HPDE6-E6E7 (cell line): ENCODE measurements at regions not wholly inside any gene's neighbourhood (a gene's known extent, or its start where the extent isn't known, plus 50 kb on each side); places are given as distances from the start of the nearest gene placed in this dataset.
"Not testable (repeated sequence)": the region's sequence is repeated elsewhere in the genome, so short reads cannot be mapped to it uniquely, and the experiment has no call there.

Source experiments
- DNase-seq: peaks from one replicate; pipeline ENCODE4 v3.0.0; 2011; ENCODE audit warnings: missing footprints; ENCODE audit errors: extremely low spot score

DNA sequence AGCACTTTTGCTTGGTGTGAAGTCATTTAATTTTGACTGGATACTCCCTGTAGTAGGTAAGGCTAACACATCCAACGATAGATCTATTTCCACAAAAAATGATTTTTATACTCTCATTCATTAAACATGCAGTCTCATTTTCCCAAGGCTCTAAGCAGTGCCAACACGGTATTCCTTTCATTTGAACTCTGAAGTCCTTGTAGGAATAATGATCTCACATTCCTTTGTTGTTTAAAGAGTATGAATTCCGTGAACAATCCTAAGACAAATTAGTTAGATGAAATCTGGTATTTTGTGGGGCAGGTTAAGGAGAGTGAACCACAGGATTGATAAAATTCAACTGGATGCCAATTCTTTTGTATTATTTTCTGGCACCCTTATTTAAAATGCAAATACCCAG is 66.6 kb downstream of the LACC1 start:
- no peak for DNase-seq

DNA sequence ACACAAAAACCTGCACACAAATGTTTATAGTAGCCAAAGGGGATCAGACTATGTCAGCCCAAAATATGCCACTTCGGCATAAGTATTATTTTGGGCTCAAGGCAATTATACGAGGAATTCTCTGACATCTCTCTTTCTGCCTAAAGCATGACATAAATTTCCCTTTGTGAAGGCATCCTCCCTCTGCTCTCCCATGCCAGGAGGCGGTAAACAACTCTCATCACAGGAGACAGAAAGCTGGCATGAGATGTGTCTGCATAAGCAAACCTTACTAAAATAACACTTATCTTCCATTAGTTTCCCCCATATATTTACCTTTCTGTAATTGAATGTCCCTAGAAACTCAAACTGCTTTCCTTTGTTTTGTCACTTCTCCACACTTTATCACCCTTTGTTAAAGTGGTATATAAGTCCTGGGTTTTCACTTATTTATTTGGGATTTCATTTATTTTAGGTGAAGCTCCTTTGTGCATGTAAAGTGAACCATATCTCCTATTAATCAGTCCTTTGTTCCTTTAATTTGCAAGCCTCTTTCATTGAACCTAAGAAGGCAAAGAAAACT is 68.3 kb downstream of the LACC1 start:
- DNase-seq = no peak

DNA sequence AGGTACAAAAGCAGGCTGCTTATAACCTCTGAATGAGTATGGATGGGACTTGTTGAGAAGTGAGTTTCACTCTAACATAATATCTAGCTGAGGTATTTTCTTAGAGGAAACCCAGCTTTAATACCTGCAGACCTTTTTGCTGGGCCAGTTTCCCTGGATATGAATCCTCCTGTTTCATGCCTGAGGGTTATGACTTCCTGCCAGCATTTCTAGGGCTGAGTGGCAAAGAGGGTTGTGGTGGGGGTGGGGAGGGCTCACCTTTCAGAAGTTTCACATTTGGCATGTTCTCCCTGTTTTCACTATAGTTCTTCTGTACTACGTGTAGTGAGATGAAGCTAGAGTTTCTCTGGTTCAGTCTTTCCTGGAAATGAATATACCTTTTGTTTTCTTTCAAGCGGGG is 73.7 kb downstream of the LACC1 start:
- DNase-seq = no peak

DNA sequence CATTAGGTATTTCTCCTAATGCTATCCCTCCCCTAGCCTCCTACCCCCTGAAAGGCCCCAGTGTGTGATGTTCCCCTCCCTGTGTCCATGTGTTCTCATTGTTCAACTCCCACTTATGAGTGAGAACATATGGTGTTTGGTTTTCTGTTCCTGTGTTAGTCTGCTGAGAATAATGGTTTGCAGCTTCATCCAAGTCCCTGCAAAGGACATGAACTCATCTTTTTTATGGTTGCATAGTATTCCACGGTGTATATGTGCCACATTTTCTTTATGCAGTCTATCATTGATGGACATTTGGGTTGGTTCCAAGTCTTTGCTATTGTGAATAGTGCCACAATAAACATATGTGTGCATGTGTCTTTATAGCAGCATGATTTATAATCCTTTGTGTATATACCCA is 77.3 kb downstream of the LACC1 start:
- not testable (repeated sequence) for DNase-seq

DNA sequence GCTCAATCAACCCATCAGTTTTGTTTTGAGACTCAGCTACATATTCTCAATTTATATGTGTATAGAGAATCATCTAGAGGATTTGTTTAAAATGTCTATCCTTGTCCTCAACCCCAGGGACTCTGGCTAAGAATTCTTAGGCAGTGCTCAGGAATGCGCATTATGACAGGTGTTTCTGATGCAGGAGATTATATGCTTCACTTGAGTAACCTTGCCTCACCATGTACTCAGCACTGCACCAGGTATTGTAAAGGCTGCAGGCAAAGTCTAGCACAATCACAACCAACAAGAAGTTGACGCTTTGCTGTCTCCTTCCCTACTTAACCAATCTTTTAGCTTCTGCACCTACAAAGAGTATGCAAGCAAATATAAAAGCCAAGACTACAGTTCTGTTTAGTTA is 79.6 kb downstream of the LACC1 start:
- no peak for DNase-seq

DNA sequence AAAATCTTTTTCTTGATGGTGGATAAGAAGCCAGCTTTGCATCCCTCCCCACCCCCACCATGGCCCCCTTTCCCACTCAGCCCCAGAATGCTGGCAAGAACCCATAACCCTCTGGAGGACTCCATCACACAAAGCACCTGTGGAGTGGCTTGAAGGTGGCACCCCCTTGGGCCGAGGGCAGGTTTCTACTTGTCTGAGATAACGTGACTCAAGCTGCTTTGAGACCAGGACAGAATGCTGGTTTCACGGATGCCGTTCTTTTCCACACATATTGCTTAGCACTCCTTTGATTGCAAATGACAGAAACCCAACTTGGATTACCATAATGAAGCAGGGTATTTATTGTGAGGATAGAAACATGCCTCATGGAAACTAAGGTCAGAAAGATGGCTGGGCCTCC is 82.2 kb downstream of the LACC1 start:
- DNase-seq = no peak

DNA sequence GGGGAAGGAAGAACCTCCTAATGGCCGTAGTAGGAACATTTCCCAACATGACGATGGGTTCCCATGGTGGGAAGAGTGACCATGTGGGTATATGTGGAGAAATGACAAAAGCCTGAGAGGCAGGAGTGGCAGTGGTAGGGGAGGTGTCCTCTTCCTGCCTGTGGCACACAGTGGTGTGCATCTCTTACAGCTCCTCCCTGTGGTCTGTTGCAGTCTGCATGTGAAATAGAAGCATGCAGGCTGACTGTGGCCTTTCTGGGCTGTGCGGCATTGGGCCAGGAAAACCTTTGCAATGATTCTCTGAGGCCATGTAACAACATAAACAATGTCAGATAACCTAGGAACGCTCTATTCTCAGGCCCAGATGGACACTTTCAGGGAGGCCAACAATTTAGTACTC is 84.0 kb downstream of the LACC1 start:
- DNase-seq = no peak

DNA sequence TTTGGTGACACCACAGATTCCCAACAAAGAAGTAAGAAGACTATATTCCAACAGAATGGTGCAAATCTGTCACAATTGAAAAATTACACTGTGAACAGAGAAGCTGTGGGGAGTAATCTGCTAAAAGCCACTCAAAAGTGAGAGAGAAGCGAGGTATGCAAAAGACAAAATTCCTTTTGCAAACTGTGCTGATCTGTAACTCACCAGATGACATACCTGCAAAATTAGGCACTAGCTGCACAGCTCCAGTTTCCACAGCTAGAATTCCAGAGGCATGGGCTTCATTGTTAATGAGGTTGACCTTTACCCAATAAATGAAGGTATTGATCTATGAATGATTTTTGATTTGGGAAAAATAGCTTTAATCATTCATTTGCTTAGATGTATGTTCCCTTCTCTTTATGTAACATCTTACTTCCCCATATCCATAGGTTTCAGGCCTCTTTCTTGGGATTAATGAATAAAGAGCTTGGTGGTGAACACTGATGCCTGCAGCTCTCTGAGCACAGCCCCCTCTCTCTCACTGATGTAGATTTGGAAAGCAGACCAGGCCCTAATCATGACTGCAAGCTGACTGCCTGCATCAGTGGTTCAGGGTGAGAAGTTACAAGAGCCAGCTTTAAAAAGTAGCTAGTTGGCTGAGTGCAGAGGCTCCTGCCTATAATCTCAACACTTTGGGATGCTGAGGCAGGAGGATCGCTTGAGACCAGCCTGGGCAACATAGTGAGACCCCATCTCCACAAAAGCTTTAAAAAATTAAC is 85.2 kb downstream of the LACC1 start:
- no peak for DNase-seq

DNA sequence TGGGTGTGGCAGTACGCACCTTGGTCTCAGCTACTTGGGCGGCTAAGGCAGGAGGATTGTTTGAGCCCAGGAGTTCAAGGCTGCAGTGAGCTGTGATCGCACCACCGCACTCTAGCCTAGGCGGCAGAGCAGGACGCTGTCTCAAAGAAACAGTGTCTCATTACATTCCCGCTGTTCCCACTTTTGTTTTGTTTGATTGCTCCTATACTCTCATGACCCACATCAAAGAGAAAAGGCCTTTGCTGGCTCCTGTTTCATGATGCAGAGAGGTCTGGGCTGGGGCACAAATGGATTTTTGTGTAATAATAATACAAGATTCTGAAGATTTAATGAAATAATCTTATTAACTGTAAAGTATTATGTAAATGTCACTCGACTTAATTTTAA is 85.7 kb downstream of the LACC1 start:
- no peak for DNase-seq

DNA sequence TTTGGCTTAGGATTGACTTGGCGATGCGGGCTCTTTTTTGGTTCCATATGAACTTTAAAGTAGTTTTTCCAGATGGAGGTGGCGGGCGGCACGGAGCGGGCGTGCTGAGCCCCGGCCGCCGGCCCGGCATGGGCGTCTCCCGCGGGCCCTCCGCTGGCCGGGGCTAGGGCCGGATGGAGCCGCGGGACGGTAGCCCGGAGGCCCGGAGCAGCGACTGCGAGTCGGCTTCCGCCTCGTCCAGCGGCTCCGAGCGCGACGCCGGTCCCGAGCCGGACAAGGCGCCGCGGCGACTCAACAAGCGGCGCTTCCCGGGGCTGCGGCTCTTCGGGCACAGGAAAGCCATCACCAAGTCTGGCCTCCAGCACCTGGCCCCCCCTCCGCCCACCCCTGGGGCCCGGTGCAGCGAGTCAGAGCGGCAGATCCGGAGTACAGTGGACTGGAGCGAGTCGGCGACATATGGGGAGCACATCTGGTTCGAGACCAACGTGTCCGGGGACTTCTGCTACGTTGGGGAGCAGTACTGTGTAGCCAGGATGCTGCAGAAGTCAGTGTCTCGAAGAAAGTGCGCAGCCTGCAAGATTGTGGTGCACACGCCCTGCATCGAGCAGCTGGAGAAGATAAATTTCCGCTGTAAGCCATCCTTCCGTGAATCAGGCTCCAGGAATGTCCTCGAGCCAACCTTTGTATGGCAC is 88.7 kb downstream of the LACC1 start:
- DNase-seq = not testable (repeated sequence)

DNA sequence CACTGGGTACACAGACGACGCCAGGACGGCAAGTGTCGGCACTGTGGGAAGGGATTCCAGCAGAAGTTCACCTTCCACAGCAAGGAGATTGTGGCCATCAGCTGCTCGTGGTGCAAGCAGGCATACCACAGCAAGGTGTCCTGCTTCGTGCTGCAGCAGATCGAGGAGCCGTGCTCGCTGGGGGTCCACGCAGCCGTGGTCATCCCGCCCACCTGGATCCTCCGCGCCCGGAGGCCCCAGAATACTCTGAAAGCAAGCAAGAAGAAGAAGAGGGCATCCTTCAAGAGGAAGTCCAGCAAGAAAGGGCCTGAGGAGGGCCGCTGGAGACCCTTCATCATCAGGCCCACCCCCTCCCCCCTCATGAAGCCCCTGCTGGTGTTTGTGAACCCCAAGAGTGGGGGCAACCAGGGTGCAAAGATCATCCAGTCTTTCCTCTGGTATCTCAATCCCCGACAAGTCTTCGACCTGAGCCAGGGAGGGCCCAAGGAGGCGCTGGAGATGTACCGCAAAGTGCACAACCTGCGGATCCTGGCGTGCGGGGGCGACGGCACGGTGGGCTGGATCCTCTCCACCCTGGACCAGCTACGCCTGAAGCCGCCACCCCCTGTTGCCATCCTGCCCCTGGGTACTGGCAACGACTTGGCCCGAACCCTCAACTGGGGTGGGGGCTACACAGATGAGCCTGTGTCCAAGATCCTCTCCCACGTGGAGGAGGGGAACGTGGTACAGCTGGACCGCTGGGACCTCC is 89.4 kb downstream of the LACC1 start:
- DNase-seq = not testable (repeated sequence)

DNA sequence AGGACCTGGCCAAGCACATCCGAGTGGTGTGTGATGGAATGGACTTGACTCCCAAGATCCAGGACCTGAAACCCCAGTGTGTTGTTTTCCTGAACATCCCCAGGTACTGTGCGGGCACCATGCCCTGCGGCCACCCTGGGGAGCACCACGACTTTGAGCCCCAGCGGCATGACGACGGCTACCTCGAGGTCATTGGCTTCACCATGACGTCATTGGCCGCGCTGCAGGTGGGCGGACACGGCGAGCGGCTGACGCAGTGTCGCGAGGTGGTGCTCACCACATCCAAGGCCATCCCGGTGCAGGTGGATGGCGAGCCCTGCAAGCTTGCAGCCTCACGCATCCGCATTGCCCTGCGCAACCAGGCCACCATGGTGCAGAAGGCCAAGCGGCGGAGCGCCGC is 90.2 kb downstream of the LACC1 start:
- not testable (repeated sequence) for DNase-seq

DNA sequence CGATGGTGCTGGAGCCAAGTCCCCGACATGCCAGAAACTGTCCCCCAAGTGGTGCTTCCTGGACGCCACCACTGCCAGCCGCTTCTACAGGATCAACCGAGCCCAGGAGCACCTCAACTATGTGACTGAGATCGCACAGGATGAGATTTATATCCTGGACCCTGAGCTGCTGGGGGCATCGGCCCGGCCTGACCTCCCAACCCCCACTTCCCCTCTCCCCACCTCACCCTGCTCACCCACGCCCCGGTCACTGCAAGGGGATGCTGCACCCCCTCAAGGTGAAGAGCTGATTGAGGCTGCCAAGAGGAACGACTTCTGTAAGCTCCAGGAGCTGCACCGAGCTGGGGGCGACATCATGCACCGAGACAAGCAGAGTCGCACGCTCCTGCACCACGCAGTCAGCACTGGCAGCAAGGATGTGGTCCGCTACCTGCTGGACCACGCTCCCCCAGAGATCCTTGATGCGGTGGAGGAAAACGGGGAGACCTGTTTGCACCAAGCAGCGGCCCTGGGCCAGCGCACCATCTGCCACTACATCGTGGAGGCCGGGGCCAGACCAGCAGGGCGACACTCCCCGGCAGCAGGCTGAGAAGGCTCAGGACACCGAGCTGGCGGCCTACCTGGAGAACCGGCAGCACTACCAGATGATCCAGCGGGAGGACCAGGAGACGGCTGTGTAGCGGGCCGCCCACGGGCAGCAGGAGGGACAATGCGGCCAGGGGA is 91.0 kb downstream of the LACC1 start:
- DNase-seq = not testable (repeated sequence)

DNA sequence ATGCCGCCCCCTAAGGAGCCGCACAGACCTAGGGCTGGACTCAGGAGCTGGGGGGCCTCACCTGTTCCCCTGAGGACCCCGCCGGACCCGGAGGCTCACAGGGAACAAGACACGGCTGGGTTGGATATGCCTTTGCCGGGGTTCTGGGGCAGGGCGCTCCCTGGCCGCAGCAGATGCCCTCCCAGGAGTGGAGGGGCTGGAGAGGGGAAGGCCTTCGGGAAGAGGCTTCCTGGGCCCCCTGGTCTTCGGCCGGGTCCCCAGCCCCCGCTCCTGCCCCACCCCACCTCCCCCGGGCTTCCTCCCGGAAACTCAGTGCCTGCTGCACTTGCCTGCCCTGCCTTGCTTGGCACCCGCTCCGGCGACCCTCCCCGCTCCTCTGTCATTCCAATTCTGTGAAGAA is 91.6 kb downstream of the LACC1 start:
- DNase-seq = not testable (repeated sequence)

DNA sequence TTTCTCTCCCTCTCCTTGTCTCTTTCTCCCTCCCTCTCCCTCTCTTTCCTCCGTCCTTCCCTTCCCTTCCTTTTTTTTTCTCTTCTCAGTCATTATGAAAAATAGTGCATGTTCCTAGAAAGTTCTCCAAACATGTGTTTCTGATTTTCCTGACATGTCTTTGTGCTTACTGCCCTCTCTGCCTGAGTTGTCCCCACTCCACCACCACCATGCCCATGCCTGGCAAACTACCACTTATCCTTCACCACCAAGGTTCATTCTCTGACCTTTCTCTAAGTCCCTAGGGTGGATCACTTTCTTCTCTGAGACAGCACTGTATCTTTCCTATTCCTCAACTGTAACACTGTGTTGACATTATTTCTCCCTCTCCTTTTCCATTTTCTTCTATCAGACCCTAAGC is 98.2 kb downstream of the LACC1 start:
- DNase-seq = no peak

DNA sequence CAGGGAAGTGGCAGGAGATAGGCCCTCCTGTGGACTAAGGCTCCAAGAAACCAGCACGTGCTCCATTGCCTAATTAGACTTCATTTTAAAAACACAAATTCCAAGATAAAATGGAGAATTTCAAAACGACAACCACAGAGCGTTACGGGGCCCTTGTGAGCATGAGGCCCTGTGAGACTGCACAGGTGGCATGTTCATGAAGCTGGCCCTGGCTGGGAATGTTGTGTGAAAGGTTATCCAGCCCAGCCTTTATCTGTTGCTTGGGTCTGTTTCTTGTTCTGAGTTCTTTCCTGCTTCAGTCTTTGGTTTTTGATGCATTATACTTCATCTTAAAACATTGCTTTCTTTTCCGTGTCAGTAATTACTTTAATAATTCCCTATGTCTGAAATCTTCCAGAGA is 99.0 kb downstream of the LACC1 start:
- no peak for DNase-seq

DNA sequence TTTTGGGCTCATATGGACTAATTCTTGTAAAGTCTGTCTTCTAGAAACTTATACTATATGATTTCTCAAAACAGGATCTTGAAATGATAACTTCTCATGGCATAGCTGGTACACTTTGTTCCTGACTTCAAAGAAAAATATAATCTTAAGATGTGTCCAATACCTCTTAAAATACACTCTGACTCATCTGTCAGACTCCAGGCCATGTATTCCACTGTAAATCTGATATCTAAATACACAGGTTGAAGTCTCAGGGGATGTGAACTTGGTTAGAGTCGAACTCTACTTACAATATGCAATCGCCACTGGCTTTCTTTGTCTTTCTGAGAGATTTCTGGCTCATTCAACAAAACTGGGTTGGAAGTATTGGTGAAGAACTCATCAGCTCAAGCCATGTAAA is 99.8 kb downstream of the LACC1 start:
- DNase-seq = no peak

DNA sequence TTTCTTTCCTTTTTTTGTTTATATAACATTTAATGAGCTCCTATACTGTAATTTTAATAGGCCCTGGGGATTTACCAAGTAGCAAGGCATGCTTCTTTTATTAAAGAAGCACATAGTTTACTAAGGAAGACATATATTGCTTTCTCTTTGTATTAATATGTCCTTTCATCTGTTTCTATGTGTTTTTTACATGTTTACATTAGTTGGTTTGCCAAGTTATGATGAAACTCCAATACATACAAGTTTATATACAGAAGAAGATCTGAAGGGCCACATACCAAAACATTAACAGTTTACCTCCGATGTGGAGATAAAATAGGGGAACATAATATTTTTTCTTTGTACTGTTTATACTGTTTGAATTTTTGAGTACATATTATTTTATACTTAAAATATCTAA is 100.9 kb downstream of the LACC1 start:
- DNase-seq = no peak

DNA sequence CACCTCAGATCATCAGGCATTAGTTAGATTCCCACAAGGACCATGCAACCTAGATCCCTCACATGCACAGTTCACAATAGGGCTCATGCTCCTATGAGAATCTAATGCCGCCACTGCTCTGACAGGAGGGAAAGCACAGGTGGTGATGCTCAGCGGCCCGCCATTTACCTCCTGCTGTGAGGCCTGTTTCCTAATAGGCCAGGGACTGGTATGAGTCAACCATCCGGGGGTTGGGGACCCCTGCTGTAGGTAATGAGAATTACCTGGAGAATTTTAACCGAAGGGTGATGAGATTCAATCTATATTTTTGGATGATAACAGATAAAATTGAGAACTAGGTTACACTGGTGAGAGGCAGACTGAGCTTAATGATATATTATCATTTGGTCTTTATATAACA is 101.4 kb downstream of the LACC1 start:
- DNase-seq = no peak

DNA sequence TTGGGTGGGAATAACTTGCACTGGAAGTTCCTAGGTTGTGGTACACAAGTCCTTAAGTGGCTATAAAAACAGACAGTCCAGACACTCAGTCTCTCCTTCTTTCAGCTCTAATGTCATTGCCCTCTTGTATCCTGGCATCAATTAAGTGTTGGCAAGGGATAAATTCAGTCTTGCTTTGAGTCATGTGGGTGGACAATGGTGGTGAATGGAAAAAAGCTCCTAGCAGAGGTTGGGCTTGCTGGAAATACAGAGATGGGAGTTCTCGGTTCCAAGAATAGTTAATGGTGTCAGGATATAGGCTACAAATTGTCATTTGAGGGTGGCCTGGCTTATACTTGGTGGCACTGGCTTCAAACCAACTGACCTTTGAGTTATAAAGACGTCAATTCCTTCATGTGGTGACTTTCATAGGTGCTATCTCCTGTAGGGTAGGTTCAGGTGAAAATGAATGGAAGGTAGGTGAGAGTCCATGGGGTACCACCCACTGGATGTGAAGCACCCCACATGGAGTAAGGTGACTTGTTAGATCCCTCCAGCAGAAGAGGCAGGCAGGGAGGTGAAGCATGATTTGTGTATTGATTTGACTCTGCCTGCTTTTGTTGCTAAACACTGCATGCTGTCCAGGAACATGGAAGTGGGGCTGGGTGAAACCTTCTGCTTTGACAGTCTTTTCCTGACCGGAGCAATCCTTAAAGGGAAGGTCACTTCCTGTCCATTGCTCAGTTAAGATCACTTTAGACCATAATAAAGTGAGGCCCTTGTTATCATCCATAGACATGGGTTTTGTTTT is 102.0 kb downstream of the LACC1 start:
- DNase-seq = no peak

DNA sequence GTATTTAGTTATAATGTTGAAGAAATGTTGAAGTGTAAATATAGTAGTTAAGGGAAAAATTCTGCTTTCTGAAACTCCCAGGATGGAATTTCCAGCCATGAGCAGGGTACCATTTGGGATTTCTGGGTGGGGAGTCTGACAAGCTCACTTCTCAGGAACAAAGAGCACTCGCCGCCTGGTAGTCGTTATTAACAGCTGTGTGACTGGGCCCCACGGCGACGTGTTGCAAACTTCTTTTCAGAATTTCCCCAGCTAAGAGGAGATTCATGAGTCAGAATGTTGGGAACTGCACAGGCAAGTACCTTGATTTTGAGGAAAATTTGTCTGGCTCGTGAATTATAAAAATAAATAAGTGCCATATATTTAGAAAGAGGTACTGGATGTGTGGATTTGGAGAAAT is 103.7 kb downstream of the LACC1 start:
- DNase-seq = no peak
